ENCODE measurements at regions not wholly inside any gene's neighbourhood (a gene's known extent, or its start where the extent isn't known, plus 50 kb on each side); places are given as distances from the start of the nearest gene placed in this dataset.
A peak's percentile ranks its signal among the peaks of the same experiment; 100 is the strongest.

- DNase-seq (ENCODE audit: low read depth), result no peak
- no peak overlapping the region for H3K4me3 ChIP-seq (ENCODE audit: low read length)
- TF ChIP-seq CTCF (conservative IDR thresholded peaks at IDR 0.05; ENCODE audit: low read depth, low read length), result no peak
Measured at GRCh38 chr10:106520698-106521097, 643.8 kb downstream of the SORCS1 start.

- no peak for DNase-seq (ENCODE audit: low read depth)
- TF ChIP-seq CTCF (conservative IDR thresholded peaks at IDR 0.05; ENCODE audit: low read depth, low read length), result no peak
- no peak overlapping the region for H3K4me3 ChIP-seq (ENCODE audit: low read length)
Measured at GRCh38 chr10:106519376-106520030, 645.0 kb downstream of the SORCS1 start.

DNA sequence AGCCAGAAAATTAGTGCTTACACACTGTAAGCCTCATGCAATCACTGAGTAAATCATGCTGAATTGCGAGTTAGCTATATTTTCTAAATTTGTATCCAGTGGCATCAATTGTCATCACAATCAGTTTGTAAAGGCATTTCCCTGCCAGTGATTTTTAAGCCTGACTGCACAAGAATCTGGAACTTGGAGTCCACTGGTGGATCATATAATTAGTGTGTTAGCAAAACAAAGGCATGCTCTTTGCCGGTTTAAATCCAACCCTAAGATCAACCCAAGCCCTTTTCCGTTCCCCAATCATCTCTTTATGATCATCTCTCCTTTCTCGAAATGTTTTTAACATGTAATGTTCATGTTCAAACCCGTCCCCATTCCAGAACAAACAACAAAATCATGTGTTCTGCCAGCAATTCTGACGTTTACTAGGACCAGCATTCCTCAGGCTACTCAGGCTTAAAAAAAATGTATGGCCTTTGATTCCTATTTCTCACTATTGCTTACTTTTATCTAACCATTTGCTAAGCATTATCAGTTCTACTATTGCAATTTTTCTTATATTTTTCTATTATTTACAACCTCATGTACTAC, 649.2 kb downstream of the SORCS1 start:
- TF ChIP-seq CTCF (conservative IDR thresholded peaks at IDR 0.05; ENCODE audit: low read depth, low read length), result no peak
- H3K4me3 ChIP-seq (ENCODE audit: low read length), result no peak overlapping the region
- DNase-seq (ENCODE audit: low read depth), result peak; percentile 43

DNA sequence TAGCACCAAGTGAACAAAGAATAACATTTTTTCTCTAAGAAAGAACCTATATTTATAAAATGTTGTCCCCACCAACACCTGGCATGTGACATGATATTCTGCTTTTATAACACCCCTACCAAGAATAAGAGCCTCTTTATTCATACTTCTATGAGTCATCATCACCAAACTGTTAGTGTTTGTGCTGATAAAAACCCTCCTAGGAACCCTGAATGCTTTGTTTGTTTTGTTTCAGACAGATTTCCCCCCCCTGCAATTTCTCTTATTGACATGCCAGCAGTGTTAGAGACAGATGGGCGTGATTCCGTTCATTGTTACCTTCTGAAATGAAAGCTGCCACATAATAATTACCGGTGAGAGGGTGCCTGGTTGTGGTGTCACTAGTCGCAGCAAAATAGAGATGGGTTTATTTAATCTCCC, 651.1 kb downstream of the SORCS1 start:
- no peak overlapping the region for H3K4me3 ChIP-seq (ENCODE audit: low read length)
- peak; percentile 34 for DNase-seq (ENCODE audit: low read depth)
- no peak for TF ChIP-seq CTCF (conservative IDR thresholded peaks at IDR 0.05; ENCODE audit: low read depth, low read length)

DNA sequence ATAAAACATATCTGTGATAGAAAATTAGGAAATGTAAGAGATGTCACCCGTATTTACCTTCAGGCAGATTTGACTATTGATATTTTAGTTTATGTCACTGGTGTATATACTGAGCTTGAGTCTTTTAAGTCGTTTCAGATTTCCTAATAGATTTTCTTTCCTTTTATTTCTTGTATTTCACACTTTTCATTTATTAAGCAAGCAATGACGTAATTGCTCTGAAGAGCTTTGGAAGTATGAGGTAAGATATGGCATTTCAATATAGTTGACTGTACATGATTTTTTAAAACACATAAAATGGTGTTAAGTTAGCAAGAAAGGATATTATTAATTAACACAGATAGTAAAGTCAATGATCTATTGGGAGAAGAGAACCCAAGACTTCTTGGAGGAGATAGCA, 652.6 kb downstream of the SORCS1 start:
- H3K4me3 ChIP-seq (ENCODE audit: low read length), result no peak overlapping the region
- no peak for TF ChIP-seq CTCF (conservative IDR thresholded peaks at IDR 0.05; ENCODE audit: low read depth, low read length)
- no peak for DNase-seq (ENCODE audit: low read depth)

- no peak overlapping the region for H3K4me3 ChIP-seq (ENCODE audit: low read length)
- TF ChIP-seq CTCF (conservative IDR thresholded peaks at IDR 0.05; ENCODE audit: low read depth, low read length), result no peak
- no peak for DNase-seq (ENCODE audit: low read depth)
Measured at GRCh38 chr10:106508950-106509349, 655.6 kb downstream of the SORCS1 start.

Measured in retinal pigment epithelial cell (primary cell).